ENCODE measurements at regions not wholly inside any gene's neighbourhood (a gene's known extent, or its start where the extent isn't known, plus 50 kb on each side); places are given as distances from the start of the nearest gene placed in this dataset.

GRCh38 chr9:81396528-81396927 is 292.8 kb downstream of the TLE1 start:
- no peak for TF ChIP-seq CTCF (IDR thresholded peaks at IDR 0.05; ENCODE audit: insufficient read depth, low read length, poor library complexity, severe bottlenecking)
- no peak for TF ChIP-seq EZH2phosphoT487 (conservative IDR thresholded peaks at IDR 0.05; ENCODE audit: low read length)
